ENCODE measurements at regions not wholly inside any gene's neighbourhood (a gene's known extent, or its start where the extent isn't known, plus 50 kb on each side); places are given as distances from the start of the nearest gene placed in this dataset.
"Not testable (repeated sequence)": the region's sequence is repeated elsewhere in the genome, so short reads cannot be mapped to it uniquely, and the experiment has no call there.

GRCh38 chr6:85240787-85241385 is 209.0 kb upstream of the NT5E start:
- no peak overlapping the region for H3K27ac ChIP-seq
- no peak for TF ChIP-seq CTCF (conservative IDR thresholded peaks at IDR 0.05)

GRCh38 chr6:85237478-85237877 is 212.4 kb upstream of the NT5E start:
- no peak for TF ChIP-seq CTCF (conservative IDR thresholded peaks at IDR 0.05)

GRCh38 chr6:85236636-85237035 is 213.2 kb upstream of the NT5E start:
- H3K27ac ChIP-seq: no peak overlapping the region
- TF ChIP-seq CTCF (conservative IDR thresholded peaks at IDR 0.05): no peak

More at GRCh38 chr6:85237478-85237877, 212.4 kb upstream of the NT5E start:
- H3K27ac ChIP-seq: no peak overlapping the region

GRCh38 chr6:85227345-85227744 is 222.5 kb upstream of the NT5E start:
- H3K27ac ChIP-seq: not testable (repeated sequence)

- not testable (repeated sequence) for H3K27ac ChIP-seq
These were observed 237.1 kb upstream of the NT5E start for GRCh38 chr6:85212794-85213193.

GRCh38 chr6:85195243-85195642 is 254.6 kb upstream of the NT5E start:
- no peak for TF ChIP-seq CTCF (conservative IDR thresholded peaks at IDR 0.05)

GRCh38 chr6:85193339-85193738 is 256.5 kb upstream of the NT5E start:
- no peak for TF ChIP-seq CTCF (conservative IDR thresholded peaks at IDR 0.05)
- H3K27ac ChIP-seq: no peak overlapping the region

More at GRCh38 chr6:85195243-85195642, 254.6 kb upstream of the NT5E start:
- H3K27ac ChIP-seq: no peak overlapping the region

- no peak overlapping the region for H3K27ac ChIP-seq
- TF ChIP-seq CTCF (conservative IDR thresholded peaks at IDR 0.05): no peak
These were observed 257.3 kb upstream of the NT5E start for GRCh38 chr6:85192596-85192995.

- TF ChIP-seq CTCF (conservative IDR thresholded peaks at IDR 0.05): no peak
- no peak overlapping the region for H3K27ac ChIP-seq
These were observed 257.7 kb upstream of the NT5E start for GRCh38 chr6:85192186-85192585.
